SHP77 treated with DMSO at 0.1 percent for 48 hours (cell line): ENCODE measurements at regions not wholly inside any gene's neighbourhood (a gene's known extent, or its start where the extent isn't known, plus 50 kb on each side); places are given as distances from the start of the nearest gene placed in this dataset.

Source experiments
- DNase-seq: peaks from one replicate; lab custom pipeline; 2025; lab: John Stamatoyannopoulos, UW

GRCh38 chr2:204049635-204050034, 113.1 kb downstream of the ICOS start:
- no peak for DNase-seq

GRCh38 chr2:204050681-204051080, 114.1 kb downstream of the ICOS start:
- no peak for DNase-seq

DNA sequence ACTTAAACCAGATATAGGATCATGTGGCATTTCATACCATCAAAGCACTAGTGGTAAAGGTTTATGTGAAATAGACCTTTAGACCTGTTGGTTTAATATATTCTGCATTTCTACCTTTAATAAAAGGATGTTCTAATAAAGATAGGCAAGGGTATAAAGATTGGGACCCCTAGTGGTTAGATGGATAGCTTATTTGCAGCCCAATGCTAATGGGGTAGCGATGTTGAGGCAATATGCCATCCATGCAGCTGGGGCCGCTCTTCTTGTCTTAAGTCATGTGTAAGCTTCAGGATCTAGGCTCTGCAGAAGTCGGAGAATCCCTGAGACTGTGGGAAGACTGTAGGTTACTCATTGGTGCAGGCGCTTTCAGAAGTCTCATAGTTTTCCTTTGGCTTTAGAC, 114.9 kb downstream of the ICOS start:
- DNase-seq = no peak

GRCh38 chr2:204051984-204052556, 115.5 kb downstream of the ICOS start:
- DNase-seq = no peak

GRCh38 chr2:204059016-204059415, 122.5 kb downstream of the ICOS start:
- DNase-seq = no peak

DNA sequence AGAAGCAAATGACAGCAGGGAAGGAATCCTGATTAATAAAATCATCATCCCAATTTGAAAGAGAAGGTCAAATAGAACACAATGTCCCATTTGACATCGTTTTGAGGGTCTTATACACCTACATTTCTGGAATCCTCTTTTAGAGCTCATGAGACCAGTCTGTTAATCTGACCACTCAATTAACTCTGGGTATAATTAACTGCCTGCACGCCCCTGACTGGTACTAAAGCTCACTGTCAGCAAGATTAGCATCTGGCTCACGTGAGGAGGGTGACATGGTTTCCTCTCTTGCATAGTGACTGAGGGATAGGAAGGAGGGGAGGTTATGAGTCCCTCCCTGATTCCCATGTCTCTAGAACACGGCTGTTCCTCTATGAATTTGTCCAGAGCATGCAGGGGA, 124.3 kb downstream of the ICOS start:
- no peak for DNase-seq

- DNase-seq = no peak
These were observed 124.7 kb downstream of the ICOS start for GRCh38 chr2:204061241-204061640.

- no peak for DNase-seq
These were observed 127.6 kb downstream of the ICOS start for GRCh38 chr2:204064119-204064518.

GRCh38 chr2:204065566-204065965, 129.0 kb downstream of the ICOS start:
- no peak for DNase-seq

- no peak for DNase-seq
These were observed 129.5 kb downstream of the ICOS start for GRCh38 chr2:204066051-204066450.

- no peak for DNase-seq
These were observed 133.2 kb downstream of the ICOS start for GRCh38 chr2:204069804-204070203.

- no peak for DNase-seq
These were observed 136.1 kb downstream of the ICOS start for GRCh38 chr2:204072443-204073324.

DNA sequence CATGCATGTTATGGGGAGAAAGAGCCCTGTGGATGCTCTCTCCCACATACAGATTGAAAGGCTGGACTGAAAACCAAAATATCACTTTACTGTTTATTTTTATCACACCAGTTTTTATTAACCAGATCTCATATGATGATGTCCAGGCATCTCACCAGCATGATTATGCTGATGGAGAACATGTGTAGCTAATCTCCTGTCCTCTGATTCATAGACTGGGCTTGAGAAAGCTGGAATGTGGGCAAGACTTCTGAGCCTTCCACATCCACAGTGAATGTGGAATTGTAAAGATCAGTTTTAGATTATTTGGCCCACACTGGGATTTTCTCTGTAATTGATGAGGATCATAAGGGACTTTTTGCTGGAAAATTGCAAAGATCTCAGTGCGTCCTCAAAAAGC, 137.9 kb downstream of the ICOS start:
- DNase-seq = no peak

DNA sequence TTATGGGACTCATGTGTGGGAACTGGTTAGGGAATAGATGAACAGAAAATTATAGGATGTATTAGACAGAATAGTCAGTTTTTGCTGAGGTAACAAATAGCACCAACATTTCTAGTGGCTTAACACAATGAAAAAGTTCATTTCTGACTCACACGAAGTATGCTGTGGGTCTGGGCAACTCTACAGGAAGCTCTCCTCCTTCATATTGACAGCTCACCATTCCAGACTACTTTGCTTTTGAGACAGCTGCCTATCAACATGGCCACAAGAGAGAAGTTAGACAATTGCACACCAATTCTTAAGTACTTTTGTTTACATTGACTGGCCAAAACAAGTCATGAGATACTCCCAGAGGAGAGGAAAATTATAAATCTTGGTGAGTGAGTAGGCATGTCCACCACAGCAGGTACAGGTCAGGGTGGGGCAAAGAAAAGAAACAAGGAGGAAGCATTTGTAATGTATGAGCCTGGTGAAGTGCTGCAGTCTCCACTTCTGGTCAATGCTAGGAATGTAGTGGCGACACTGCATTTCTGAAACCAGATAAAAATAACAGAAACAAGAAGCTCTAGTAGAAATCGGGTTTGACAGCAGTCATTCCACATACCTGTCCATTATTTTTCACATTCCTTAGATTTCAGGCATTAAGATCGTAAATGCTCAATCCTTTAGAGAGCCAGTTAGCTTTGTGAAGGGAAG, 141.6 kb downstream of the ICOS start:
- DNase-seq = no peak

DNA sequence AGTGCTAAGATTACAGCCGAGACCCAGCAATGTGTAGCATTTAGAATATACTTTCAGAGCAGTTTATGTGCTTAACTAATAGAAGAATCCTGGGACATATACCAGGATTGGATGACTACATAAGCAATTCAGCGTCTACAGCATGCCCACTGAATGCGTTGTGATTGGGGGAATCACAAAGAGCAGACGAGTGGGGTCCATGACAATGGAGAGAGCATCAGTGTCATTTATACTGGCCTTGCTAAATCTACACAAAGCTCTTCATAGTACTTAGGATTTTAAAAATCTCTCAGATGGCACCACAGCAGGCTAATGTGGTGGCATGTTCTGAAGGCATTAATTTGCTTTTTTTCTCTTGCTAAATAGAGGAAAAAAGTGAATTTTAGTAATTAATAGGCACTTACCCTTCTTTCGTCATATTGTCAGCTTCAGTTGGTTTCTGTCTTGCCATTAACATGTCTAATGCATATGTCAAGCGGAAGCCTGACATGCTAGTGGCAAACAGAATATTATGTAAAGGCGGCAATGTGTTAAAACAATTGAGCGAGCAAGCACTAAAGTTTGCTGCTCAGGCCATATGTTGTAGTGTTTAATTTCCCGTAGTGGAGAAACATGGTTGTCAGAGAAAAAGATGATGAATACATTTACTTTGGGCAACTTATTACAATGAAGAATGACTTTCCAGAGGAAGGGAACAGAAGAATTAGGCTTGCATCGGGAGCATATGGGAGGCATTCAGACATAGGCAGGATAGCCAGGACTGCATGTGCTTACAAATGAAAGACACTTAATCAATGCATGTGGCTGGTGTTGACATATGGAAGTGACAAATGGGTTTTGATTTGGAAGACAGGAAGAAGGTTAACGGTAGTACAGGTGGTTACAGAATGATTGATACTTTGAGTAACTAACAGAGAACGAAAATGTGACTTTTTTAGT, 145.2 kb downstream of the ICOS start:
- DNase-seq = no peak

- DNase-seq = no peak
These were observed 149.6 kb downstream of the ICOS start for GRCh38 chr2:204086167-204086566.

DNA sequence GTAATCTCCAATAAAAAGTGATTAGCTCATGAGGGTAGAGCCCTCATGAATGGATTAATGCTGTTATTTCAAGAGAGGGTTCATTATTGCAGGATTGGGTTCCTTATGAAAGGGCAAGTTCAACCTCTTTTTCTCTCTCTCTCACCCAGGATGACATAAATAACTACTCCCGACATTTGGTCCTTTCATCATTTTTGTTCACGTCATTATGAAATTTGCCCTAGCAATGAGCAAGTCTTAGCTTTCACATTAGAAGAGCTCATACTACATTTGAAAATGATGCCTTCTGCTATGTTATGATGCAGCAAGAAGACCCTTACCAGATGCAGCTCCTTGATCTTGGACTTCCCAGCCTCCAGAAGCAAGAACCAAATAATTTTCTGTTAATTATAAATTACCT, 152.5 kb downstream of the ICOS start:
- no peak for DNase-seq

DNA sequence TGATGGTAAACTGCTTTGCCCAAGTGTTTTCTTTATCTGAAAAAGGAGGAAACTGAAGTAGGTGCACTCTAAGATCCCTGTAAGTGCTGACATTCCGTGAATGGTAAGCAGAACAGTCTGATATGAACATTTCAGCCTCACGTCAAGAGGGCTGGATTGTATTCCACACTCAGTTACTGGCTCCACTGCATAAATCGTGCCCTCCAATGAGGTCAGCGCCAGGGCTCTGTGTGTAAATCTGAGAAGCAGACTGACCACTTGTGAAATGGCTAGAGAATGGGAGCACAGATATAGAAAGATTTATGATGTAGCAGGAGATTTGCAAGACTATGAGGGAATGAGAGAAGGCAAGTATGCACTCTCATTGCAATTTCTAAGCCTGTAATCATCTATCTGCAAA, 153.0 kb downstream of the ICOS start:
- no peak for DNase-seq

- no peak for DNase-seq
These were observed 153.5 kb downstream of the ICOS start for GRCh38 chr2:204090021-204090420.

GRCh38 chr2:204104811-204105210, 168.2 kb downstream of the ICOS start:
- no peak for DNase-seq

GRCh38 chr2:204108330-204108751, 171.8 kb downstream of the ICOS start:
- no peak for DNase-seq

DNA sequence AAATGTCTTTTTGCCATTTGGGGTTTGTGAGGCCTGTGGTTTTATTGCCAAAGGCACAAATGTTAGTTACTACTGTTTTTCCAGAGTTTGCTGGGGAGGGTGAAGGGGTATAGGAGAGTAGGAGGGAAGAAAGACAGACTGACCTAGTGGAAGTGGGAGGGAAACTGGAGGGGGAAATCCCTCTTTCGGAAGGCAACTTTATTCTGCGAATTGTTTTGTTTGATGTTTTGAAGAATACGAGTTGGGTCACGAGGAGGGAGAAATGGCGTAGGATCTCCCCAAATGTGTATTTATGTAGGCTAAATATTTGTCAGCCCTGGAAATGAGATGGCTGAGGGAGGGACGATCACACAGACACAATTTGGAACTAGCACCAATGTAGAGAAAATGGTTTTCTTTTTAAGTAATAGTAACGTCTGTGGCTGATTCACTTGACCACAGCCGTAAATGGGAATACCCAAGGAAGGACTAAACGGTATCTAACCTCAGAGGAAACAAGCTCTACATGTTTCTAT, 172.3 kb downstream of the ICOS start:
- no peak for DNase-seq
